CD14-positive monocyte (primary cell): ENCODE measurements at regions not wholly inside any gene's neighbourhood (a gene's known extent, or its start where the extent isn't known, plus 50 kb on each side); places are given as distances from the start of the nearest gene placed in this dataset.

Source experiments
- DNase-seq, 3 donors: peaks; one replicate each; pipeline ENCODE4 v3.0.0-alpha.2; 2011 to 2022
- H2AFZ ChIP-seq: 2 replicates; pipeline ENCODE4 v1.6.0; 2012; ENCODE audit warnings: mild to moderate bottlenecking, low read depth, low read length, inconsistent platforms; ENCODE audit not compliant: insufficient read depth, poor library complexity, severe bottlenecking
- H3K27ac ChIP-seq, 2 donors: 1 replicate in 1 of 2; 2 replicates in 1 of 2; pipeline ENCODE4 v1.5.1; 2012 to 2013; ENCODE audit warnings: low read length in 2 of 2, control low read depth in 1 of 2, inconsistent platforms in 1 of 2, low read depth in 1 of 2, mild to moderate bottlenecking in 1 of 2
- H3K27me3 ChIP-seq, 2 donors: one replicate each; pipeline versions ENCODE4 v1.6.0 to v1.6.1; 2011 to 2013; ENCODE audit warnings: low read length in 2 of 2; ENCODE audit not compliant: control insufficient read depth in 2 of 2, insufficient read depth in 2 of 2
- H3K36me3 ChIP-seq, 2 donors: replicated peaks in 1 of 2; 1 replicate in 1 of 2; 2 replicates in 1 of 2; pipeline versions ENCODE4 v1.5.1 to v1.6.1; 2012 to 2013; ENCODE audit warnings: low read length in 2 of 2, control low read depth in 1 of 2, inconsistent platforms in 1 of 2, mild to moderate bottlenecking in 1 of 2; ENCODE audit not compliant: insufficient read depth in 2 of 2, control insufficient read depth in 1 of 2
- H3K4me1 ChIP-seq, 2 donors: 1 replicate in 1 of 2; 2 replicates in 1 of 2; pipeline versions ENCODE4 v1.5.1 to v1.6.1; 2012 to 2013; ENCODE audit warnings: low read length in 2 of 2, control low read depth in 1 of 2, inconsistent platforms in 1 of 2, mild to moderate bottlenecking in 1 of 2, moderate library complexity in 1 of 2; ENCODE audit not compliant: insufficient read depth in 2 of 2, control insufficient read depth in 1 of 2
- H3K4me2 ChIP-seq: replicated peaks from 2 replicates; pipeline ENCODE3; 2012; ENCODE audit warnings: low read length, moderate library complexity, mild to moderate bottlenecking; ENCODE audit not compliant: poor library complexity, severe bottlenecking; ENCODE audit errors: extremely low read depth
- H3K4me3 ChIP-seq, 3 experiments: fragments of 200-600 bp in 1 of 3; sonication (generic) in 1 of 3; replicated peaks in 1 of 3; 1 replicate in 2 of 3; 2 replicates in 1 of 3; pipeline ENCODE4 v1.5.1; 2011 to 2013; ENCODE audit warnings: low read length in 3 of 3, mild to moderate bottlenecking in 3 of 3, control low read depth in 2 of 3, low read depth in 2 of 3, inconsistent platforms in 1 of 3, moderate library complexity in 1 of 3
- H3K79me2 ChIP-seq: 2 replicates; pipeline ENCODE4 v1.6.0; 2012; ENCODE audit warnings: mild to moderate bottlenecking, control low read depth, inconsistent platforms, low read length, moderate library complexity; ENCODE audit not compliant: insufficient read depth
- H3K9ac ChIP-seq: 2 replicates; pipeline ENCODE4 v1.6.0; 2017; ENCODE audit warnings: low read length, mild to moderate bottlenecking; ENCODE audit not compliant: insufficient read depth, poor library complexity, severe bottlenecking
- H3K9me3 ChIP-seq, 2 donors: replicated peaks in 1 of 2; 1 replicate in 1 of 2; 2 replicates in 1 of 2; pipeline versions ENCODE4 v1.5.1 to v1.6.1; 2012 to 2013; ENCODE audit warnings: low read length in 2 of 2, control low read depth in 1 of 2; ENCODE audit not compliant: control insufficient read depth in 1 of 2, insufficient read depth in 1 of 2
- H4K20me1 ChIP-seq: 2 replicates; pipeline ENCODE4 v1.6.0; 2012; ENCODE audit warnings: mild to moderate bottlenecking, low read length, control low read depth, moderate library complexity; ENCODE audit not compliant: insufficient read depth
- H3K27ac Mint-ChIP-seq, 7 donors: one replicate each; pipeline ENCODE4 v1.8.0; 2020; ENCODE audit warnings: mild to moderate bottlenecking in 7 of 7, mixed read lengths in 7 of 7, moderate library complexity in 6 of 7, inconsistent platforms in 2 of 7
- H3K27me3 Mint-ChIP-seq, 3 donors: one replicate each; pipeline ENCODE4 v1.8.0; 2021 to 2022; ENCODE audit warnings: low read depth in 3 of 3, mild to moderate bottlenecking in 3 of 3, mixed read lengths in 3 of 3, moderate library complexity in 3 of 3, inconsistent platforms in 1 of 3
- H3K36me3 Mint-ChIP-seq, 2 donors: one replicate each; pipeline ENCODE4 v1.8.0; 2020; ENCODE audit warnings: mixed read lengths in 2 of 2, inconsistent platforms in 1 of 2, mild to moderate bottlenecking in 1 of 2
- H3K4me1 Mint-ChIP-seq: one replicate; pipeline ENCODE4 v1.8.0; 2020; ENCODE audit warnings: mild to moderate bottlenecking, mixed read lengths
- H3K4me3 Mint-ChIP-seq, 2 donors: one replicate each; pipeline ENCODE4 v1.8.0; 2020; ENCODE audit warnings: mild to moderate bottlenecking in 2 of 2, mixed read lengths in 2 of 2, moderate library complexity in 1 of 2
- H3K9me3 Mint-ChIP-seq, 7 donors: one replicate each; pipeline ENCODE4 v1.8.0; 2020 to 2022; ENCODE audit warnings: mixed read lengths in 7 of 7, mild to moderate bottlenecking in 6 of 7, moderate library complexity in 6 of 7, inconsistent platforms in 2 of 7
- CTCF ChIP-seq: fragments of 200-600 bp; IDR thresholded peaks from one replicate; pipeline ENCODE4 v1.8.0; 2022; ENCODE audit warnings: antibody characterized with exemption, mild to moderate bottlenecking
- WGBS: methylation state at CpG from one replicate; pipeline ENCODE4 v1.1.5; 2013; ENCODE audit warnings: missing lambda C conversion rate; ENCODE audit not compliant: insufficient coverage; 5-methylcytosine and 5-hydroxymethylcytosine counted together
- intact Hi-C, 2 donors: fragments of 100-400 bp; cut with micrococcal nuclease; formaldehyde crosslinking; loops; one replicate each; pipeline versions ENCODE4 v1.15.0 to v1.15.1; 2023

- H3K27me3 Mint-ChIP-seq: peaks cover 0 to 2% (median 0%) of the 10 kb centered on the region in 3 donors
- no peak for DNase-seq
- H3K4me1 Mint-ChIP-seq: peaks cover 3% of the 10 kb centered on the region
- Histone ChIP-seq H3K27me3 (no peaks in the 10 kb centered on the region), H4K20me1 (no peaks in the 10 kb centered on the region), H3K4me2 (no peak overlapping the region), H3K4me3 (no peak overlapping the region), H2AFZ (no peak overlapping the region), H3K9me3 (peaks cover 7 to 15% of the 10 kb centered on the region in 2 donors), H3K36me3 (no peaks in the 10 kb centered on the region), H3K9ac (no peak overlapping the region), H3K27ac (no peak overlapping the region), H3K79me2 (no peaks in the 10 kb centered on the region), H3K4me1 (no peaks in the 10 kb centered on the region)
- no CpG with 5 or more reads among the region's 1 CpG for WGBS
- peak overlapping the region in 1 of 7 donors; percentile 20 for H3K27ac Mint-ChIP-seq
- no peak overlapping the region for H3K4me3 Mint-ChIP-seq
- H3K36me3 Mint-ChIP-seq: no peaks in the 10 kb centered on the region
- intact Hi-C loops: no loop called here
- TF ChIP-seq CTCF: no peak
- peaks cover 12 to 25% (median 17%) of the 10 kb centered on the region in 7 donors for H3K9me3 Mint-ChIP-seq
Observed at GRCh38 chr1:222299524-222299923, 248.4 kb downstream of the HHIPL2 start.

- intact Hi-C loops: no loop called here
- H3K27ac ChIP-seq: no peak overlapping the region
- peaks cover 18% of the 10 kb centered on the region for H3K4me1 Mint-ChIP-seq
- peak in 1 of 3 donors; percentile 36 for DNase-seq
- peaks cover 18 to 19% of the 10 kb centered on the region in 2 donors for H3K4me1 ChIP-seq
- H3K36me3 Mint-ChIP-seq: no peaks in the 10 kb centered on the region
- peak overlapping the region in 1 of 7 donors; percentile 63 for H3K27ac Mint-ChIP-seq
- H2AFZ ChIP-seq: no peak overlapping the region
- H3K27me3 ChIP-seq: no peaks in the 10 kb centered on the region
- H3K27me3 Mint-ChIP-seq: no peaks in the 10 kb centered on the region
- H3K79me2 ChIP-seq: no peaks in the 10 kb centered on the region
- no peak for TF ChIP-seq CTCF
- H3K9me3 ChIP-seq: peaks cover 3 to 7% of the 10 kb centered on the region in 2 donors
- no peaks in the 10 kb centered on the region for H3K36me3 ChIP-seq
- H3K9ac ChIP-seq: no peak overlapping the region
- no peaks in the 10 kb centered on the region for H4K20me1 ChIP-seq
- no peak overlapping the region for H3K4me3 ChIP-seq
- peaks cover 3 to 10% (median 6%) of the 10 kb centered on the region in 7 donors for H3K9me3 Mint-ChIP-seq
- WGBS: 100% methylated on average over 1 of the region's 2 CpGs
- no peak overlapping the region for H3K4me2 ChIP-seq
- no peak overlapping the region for H3K4me3 Mint-ChIP-seq
Observed at GRCh38 chr1:222290866-222291265, 257.0 kb downstream of the HHIPL2 start.
